GM12872 (cell line): ENCODE measurements at regions not wholly inside any gene's neighbourhood (a gene's known extent, or its start where the extent isn't known, plus 50 kb on each side); places are given as distances from the start of the nearest gene placed in this dataset.

Source experiments
- TF ChIP-seq, protein P1 (sequence below): IDR thresholded peaks from 3 replicates; pipeline ENCODE4 v1.5.1; 2011; ENCODE audit warnings: low read depth, mild to moderate bottlenecking, low read length, moderate library complexity; ENCODE audit not compliant: insufficient read depth

DNA sequence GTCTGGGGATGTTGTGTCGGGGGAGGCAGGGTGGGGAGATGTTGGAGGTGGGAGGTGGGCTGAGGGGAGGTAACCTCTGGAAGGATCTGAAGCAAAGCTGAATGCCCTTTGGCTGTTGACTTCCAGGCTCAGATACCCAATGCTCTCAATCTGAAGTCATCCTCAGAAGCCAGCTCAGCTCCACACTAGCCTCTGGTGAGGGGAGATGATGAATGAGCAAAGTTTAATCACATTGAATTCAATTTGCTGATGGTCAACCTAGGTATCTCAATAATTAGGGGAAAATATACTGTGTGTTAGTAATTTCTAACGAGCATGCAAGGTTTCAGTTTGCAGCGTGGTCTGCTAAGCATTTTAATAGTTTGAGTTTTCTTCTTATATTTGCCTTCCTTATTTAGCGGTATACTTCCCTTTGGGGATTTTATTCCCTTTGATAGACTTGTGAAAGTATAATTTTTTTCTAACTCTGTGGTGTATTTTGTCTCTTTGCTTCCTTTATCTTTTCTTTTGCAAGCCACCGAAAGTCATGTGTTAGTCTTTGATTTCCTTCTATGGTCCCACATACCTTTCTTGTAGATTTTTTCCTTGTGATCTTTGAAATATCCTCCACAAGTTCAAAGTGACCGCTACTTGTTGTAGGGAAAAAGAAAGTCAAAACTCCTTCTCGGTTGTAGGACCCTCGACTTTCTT, 146.3 kb upstream of the LEF1 start:
- TF ChIP-seq, protein P1, sequence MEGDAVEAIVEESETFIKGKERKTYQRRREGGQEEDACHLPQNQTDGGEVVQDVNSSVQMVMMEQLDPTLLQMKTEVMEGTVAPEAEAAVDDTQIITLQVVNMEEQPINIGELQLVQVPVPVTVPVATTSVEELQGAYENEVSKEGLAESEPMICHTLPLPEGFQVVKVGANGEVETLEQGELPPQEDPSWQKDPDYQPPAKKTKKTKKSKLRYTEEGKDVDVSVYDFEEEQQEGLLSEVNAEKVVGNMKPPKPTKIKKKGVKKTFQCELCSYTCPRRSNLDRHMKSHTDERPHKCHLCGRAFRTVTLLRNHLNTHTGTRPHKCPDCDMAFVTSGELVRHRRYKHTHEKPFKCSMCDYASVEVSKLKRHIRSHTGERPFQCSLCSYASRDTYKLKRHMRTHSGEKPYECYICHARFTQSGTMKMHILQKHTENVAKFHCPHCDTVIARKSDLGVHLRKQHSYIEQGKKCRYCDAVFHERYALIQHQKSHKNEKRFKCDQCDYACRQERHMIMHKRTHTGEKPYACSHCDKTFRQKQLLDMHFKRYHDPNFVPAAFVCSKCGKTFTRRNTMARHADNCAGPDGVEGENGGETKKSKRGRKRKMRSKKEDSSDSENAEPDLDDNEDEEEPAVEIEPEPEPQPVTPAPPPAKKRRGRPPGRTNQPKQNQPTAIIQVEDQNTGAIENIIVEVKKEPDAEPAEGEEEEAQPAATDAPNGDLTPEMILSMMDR: no peak

DNA sequence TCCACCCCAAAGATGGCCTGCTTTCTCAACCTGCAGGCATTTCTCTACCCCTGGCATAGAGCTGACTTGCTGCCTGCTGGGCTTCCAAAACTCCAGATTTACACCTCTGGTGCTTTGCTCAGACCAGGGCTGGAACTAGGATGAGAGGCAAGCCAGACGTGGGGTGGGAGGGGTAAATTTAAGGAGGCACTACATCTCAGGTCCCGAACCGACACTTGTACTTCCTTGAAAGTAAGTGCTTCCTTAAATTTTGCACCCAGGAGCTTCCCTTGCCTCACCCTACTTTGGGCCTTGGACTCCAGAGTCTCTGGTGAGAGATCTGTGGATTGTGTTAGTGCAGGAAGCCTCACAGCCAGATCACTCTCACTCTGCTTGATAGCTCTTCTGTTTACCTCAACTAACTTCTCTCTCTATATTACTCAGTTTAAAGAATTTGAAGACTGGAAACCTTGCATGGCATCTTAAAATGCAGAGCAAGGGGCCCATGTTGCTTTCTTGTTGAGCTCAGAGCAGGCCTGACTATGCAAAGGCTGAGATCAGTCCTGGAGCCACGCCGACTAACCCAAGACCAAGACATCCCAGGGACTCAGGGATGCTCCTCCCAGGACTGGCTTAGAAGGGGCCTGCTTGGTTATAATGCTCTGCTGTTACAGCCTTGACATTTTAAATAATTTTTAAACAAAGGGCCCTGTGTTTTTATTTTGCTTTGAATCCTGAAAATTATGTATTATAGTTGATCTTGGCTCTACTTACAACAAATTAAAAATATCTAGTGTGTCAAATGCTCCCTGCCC, 145.0 kb upstream of the LEF1 start:
- TF ChIP-seq, protein P1: no peak

DNA sequence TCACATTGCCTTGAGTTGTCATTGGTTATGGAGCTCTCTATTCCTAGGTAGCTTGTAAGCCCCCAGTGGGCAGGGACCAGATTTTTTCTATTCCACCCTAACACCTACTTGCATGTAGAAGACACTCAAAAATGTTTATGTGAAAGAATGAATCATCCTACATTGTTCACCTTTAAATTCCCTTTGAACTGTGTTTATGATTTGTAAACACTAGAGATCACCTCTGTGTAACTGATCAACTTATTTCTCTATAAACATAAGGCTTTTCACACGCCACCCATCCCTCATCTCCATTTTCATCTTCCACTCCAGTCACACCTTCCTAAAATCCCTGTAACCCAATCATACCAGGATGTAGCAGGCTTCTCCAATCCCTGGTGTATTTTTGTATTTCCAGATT, 142.6 kb upstream of the LEF1 start:
- TF ChIP-seq, protein P1: no peak

DNA sequence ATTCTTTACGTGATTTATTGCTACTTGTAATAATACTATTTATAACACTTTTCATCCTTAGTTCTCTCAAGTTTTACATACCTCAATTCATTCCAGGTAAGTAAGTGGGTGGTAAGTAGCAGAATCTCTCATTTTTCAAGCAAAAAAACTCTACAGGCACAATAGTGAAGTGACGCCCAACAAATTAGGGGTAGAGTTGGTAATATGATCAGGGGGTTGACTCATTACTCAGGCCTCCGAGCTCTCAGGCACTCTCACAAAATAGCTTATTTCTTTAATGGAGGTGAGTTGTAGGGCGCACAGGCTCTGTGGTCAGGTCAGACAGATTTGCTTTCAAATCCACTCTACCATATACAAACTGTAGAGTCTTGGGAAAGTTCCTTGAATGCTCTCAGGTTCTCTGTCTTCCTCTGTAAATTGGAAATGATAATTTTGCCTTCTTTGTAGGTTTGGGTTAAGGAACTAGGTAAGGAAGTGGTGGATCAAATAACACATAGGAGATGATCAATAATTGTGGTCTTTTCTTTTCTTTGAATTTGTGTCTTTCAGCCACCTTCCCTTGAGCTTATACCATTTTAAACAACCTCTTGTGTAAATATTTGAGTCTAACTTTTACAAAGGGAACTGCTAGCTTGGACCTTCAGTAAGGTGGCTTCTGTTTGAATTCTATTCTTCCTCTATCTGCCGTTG, 134.9 kb upstream of the LEF1 start:
- TF ChIP-seq, protein P1: no peak

DNA sequence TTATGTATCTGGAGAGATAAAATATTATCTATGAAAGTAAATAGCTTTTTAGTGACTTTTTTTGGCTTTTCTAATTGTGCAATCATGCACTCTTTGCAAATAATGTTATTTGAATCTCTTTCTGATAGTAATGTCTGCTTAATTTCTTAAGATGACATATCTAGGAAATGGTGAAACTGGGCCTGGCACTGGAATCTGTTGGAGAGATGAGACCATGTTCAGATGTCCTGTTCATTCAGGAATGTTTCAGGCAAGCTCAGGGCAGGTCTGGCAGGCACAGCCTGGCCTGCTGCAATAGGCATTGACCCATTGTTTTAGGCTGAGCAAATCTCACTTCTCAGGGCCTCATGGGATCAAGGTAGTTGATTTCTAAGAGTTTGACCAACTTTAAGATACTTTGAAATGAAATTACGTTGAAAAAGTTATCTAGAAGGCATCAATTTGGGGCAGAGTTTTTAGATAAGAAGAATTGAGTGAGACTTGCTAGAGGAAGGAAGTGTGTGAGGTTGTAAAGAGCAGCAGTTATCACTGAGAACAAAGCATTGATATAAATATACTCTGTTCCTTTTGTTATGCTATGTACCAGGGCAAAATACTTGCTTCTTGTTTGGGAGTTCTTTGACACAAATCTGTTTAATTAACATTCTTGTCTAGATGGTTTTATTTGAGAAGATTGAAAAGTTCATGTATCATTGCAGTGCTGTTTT, 133.0 kb upstream of the LEF1 start:
- TF ChIP-seq, protein P1: no peak

DNA sequence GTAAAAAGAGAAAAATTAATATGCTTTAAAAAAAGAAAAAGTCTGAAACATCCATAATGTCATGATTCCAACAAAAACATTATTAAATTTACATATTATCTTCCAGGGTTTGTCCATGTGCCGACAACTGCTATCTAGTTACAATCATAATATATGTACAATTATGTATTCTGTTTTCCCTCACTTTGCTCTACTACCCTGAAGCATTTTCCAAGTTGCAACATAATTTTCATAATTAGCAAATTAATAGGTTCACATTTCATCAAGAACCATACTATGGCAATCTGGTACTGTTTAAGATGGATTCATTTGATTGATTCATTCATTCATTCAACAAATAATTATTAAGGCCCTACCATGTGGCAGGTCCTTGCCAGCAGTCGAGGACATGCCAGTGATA, 128.9 kb upstream of the LEF1 start:
- TF ChIP-seq, protein P1: no peak

DNA sequence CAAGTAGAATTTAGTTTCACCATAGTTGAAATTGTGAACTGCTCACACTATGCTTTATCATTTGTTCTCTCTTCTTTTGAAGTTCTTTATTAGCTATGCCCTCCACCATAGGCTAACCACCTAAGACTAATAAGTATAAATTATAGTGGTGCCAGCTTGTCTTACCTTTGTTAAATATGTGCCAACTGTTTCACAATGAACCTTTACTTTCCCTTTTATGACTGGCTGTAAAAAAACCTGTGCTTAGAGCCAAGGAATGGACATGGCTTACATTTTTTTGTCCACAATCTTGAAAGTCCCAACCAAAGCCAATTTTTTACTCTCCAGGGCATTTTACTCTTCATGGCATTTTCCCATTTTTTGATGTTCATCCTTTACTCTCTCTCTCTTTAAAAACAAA, 123.5 kb upstream of the LEF1 start:
- TF ChIP-seq, protein P1: no peak
